Activated naive CD4-positive, alpha-beta T cell treated with anti-CD3 and anti-CD28 coated beads for 36 hours (primary cell): ENCODE measurements at regions not wholly inside any gene's neighbourhood (a gene's known extent, or its start where the extent isn't known, plus 50 kb on each side); places are given as distances from the start of the nearest gene placed in this dataset.

Experiments
- CTCF ChIA-PET: fragments of 350-600 bp; sonication (Branson Sonifier 250); formaldehyde crosslinking; loops from one replicate; lab custom pipeline; 2021; ENCODE audit warnings: antibody characterized with exemption; lab: Charles Lee
- DNase-seq: peaks from one replicate; pipeline ENCODE4 v3.0.0-alpha.2; 2020
- H3K27ac Mint-ChIP-seq: one replicate; pipeline ENCODE4 v1.8.0; 2021; ENCODE audit warnings: mild to moderate bottlenecking, mixed read lengths
- H3K27me3 Mint-ChIP-seq: one replicate; pipeline ENCODE4 v1.8.0; 2021; ENCODE audit warnings: low read depth, mixed read lengths
- H3K36me3 Mint-ChIP-seq: one replicate; pipeline ENCODE4 v1.8.0; 2021; ENCODE audit warnings: low read depth, mixed read lengths
- H3K4me1 Mint-ChIP-seq: one replicate; pipeline ENCODE4 v1.8.0; 2021; ENCODE audit warnings: low read depth, mixed read lengths
- H3K4me3 Mint-ChIP-seq: one replicate; pipeline ENCODE4 v1.8.0; 2021; ENCODE audit warnings: mild to moderate bottlenecking, moderate library complexity, mixed read lengths
- H3K9me3 Mint-ChIP-seq: one replicate; pipeline ENCODE4 v1.8.0; 2021; ENCODE audit warnings: mixed read lengths
- intact Hi-C: fragments of 100-400 bp; cut with micrococcal nuclease; formaldehyde crosslinking; loops from one replicate; pipeline ENCODE4 v1.15.1; 2023

- no peak overlapping the region for H3K27ac Mint-ChIP-seq
Observed at GRCh38 chr18:53752781-53753367, 471.6 kb downstream of the MBD2 start.

GRCh38 chr18:53749766-53750165 lies 474.7 kb downstream of the MBD2 start:
- H3K36me3 Mint-ChIP-seq = no peaks in the 10 kb centered on the region
- CTCF ChIA-PET = no interaction called here
- no peak for DNase-seq
- H3K9me3 Mint-ChIP-seq = no peaks in the 10 kb centered on the region
- no peaks in the 10 kb centered on the region for H3K4me1 Mint-ChIP-seq
- no peak overlapping the region for H3K4me3 Mint-ChIP-seq
- H3K27ac Mint-ChIP-seq = no peak overlapping the region
- intact Hi-C loops = no loop called here
- no peaks in the 10 kb centered on the region for H3K27me3 Mint-ChIP-seq

More at GRCh38 chr18:53752781-53753367, 471.6 kb downstream of the MBD2 start:
- DNase-seq = no peak
- Mint-ChIP-seq H3K4me1 (no peaks in the 10 kb centered on the region), H3K36me3 (no peaks in the 10 kb centered on the region), H3K4me3 (no peak overlapping the region), H3K27me3 (no peaks in the 10 kb centered on the region), H3K9me3 (peaks cover 1% of the 10 kb centered on the region)
- intact Hi-C loops = no loop called here
- CTCF ChIA-PET = interaction anchor here (0.6 kb wide), 1 partner anchor 17 kb away, joined by 4 read pairs; no protein-coding TSS in a partner anchor

- Mint-ChIP-seq H3K4me1 (no peaks in the 10 kb centered on the region), H3K27ac (no peak overlapping the region), H3K36me3 (no peaks in the 10 kb centered on the region), H3K9me3 (no peaks in the 10 kb centered on the region), H3K27me3 (no peaks in the 10 kb centered on the region), H3K4me3 (no peak overlapping the region)
- no peak for DNase-seq
- intact Hi-C loops = no loop called here
- CTCF ChIA-PET = no interaction called here
Observed at GRCh38 chr18:53747663-53748160, 476.8 kb downstream of the MBD2 start.

- intact Hi-C loops = no loop called here
- Mint-ChIP-seq H3K9me3 (no peaks in the 10 kb centered on the region), H3K4me1 (no peaks in the 10 kb centered on the region), H3K4me3 (no peak overlapping the region), H3K27ac (no peak overlapping the region), H3K27me3 (no peaks in the 10 kb centered on the region), H3K36me3 (no peaks in the 10 kb centered on the region)
- CTCF ChIA-PET = no interaction called here
- no peak for DNase-seq
Observed at GRCh38 chr18:53747210-53747609, 477.3 kb downstream of the MBD2 start.

- Mint-ChIP-seq H3K36me3 (no peaks in the 10 kb centered on the region), H3K27ac (no peak overlapping the region), H3K4me3 (no peak overlapping the region), H3K9me3 (no peaks in the 10 kb centered on the region), H3K4me1 (no peaks in the 10 kb centered on the region), H3K27me3 (no peaks in the 10 kb centered on the region)
- CTCF ChIA-PET = no interaction called here
- intact Hi-C loops = no loop called here
- DNase-seq = no peak
Observed at GRCh38 chr18:53745986-53746385, 478.5 kb downstream of the MBD2 start.

- H3K9me3 Mint-ChIP-seq = no peaks in the 10 kb centered on the region
- DNase-seq = no peak
- H3K27me3 Mint-ChIP-seq = no peaks in the 10 kb centered on the region
- CTCF ChIA-PET = no interaction called here
- no peak overlapping the region for H3K27ac Mint-ChIP-seq
- H3K4me3 Mint-ChIP-seq = no peak overlapping the region
- H3K4me1 Mint-ChIP-seq = no peaks in the 10 kb centered on the region
- intact Hi-C loops = no loop called here
- H3K36me3 Mint-ChIP-seq = no peaks in the 10 kb centered on the region
Observed at GRCh38 chr18:53745224-53745967, 479.1 kb downstream of the MBD2 start.

- H3K36me3 Mint-ChIP-seq = no peaks in the 10 kb centered on the region
Observed at GRCh38 chr18:53739700-53740099, 484.8 kb downstream of the MBD2 start.

GRCh38 chr18:53735526-53735925 lies 488.9 kb downstream of the MBD2 start:
- CTCF ChIA-PET = no interaction called here
- Mint-ChIP-seq H3K4me3 (no peak overlapping the region), H3K27ac (no peak overlapping the region), H3K36me3 (no peaks in the 10 kb centered on the region), H3K4me1 (no peaks in the 10 kb centered on the region), H3K9me3 (peaks cover 2% of the 10 kb centered on the region), H3K27me3 (no peaks in the 10 kb centered on the region)
- no peak for DNase-seq
- intact Hi-C loops = no loop called here

More at GRCh38 chr18:53739700-53740099, 484.8 kb downstream of the MBD2 start:
- Mint-ChIP-seq H3K27ac (no peak overlapping the region), H3K4me3 (no peak overlapping the region), H3K4me1 (no peaks in the 10 kb centered on the region), H3K9me3 (no peaks in the 10 kb centered on the region), H3K27me3 (no peaks in the 10 kb centered on the region)
- intact Hi-C loops = no loop called here
- DNase-seq = no peak
- CTCF ChIA-PET = no interaction called here

GRCh38 chr18:53715243-53715853 lies 509.1 kb downstream of the MBD2 start:
- Mint-ChIP-seq H3K4me1 (no peaks in the 10 kb centered on the region), H3K4me3 (no peak overlapping the region), H3K27me3 (no peaks in the 10 kb centered on the region), H3K27ac (no peak overlapping the region), H3K36me3 (no peaks in the 10 kb centered on the region), H3K9me3 (no peaks in the 10 kb centered on the region)
- DNase-seq = no peak
- CTCF ChIA-PET = no interaction called here
- intact Hi-C loops = no loop called here

- Mint-ChIP-seq H3K36me3 (no peaks in the 10 kb centered on the region), H3K27me3 (no peaks in the 10 kb centered on the region), H3K4me3 (no peak overlapping the region), H3K4me1 (no peaks in the 10 kb centered on the region), H3K9me3 (peaks cover 2% of the 10 kb centered on the region), H3K27ac (no peak overlapping the region)
- intact Hi-C loops = no loop called here
- CTCF ChIA-PET = no interaction called here
- DNase-seq = no peak
Observed at GRCh38 chr18:53710080-53710479, 514.4 kb downstream of the MBD2 start.

GRCh38 chr18:53702480-53702879 lies 522.0 kb downstream of the MBD2 start:
- H3K36me3 Mint-ChIP-seq = no peaks in the 10 kb centered on the region
- no peak overlapping the region for H3K27ac Mint-ChIP-seq
- H3K4me3 Mint-ChIP-seq = no peak overlapping the region
- CTCF ChIA-PET = no interaction called here
- H3K9me3 Mint-ChIP-seq = no peaks in the 10 kb centered on the region
- intact Hi-C loops = no loop called here
- no peak for DNase-seq
- no peaks in the 10 kb centered on the region for H3K27me3 Mint-ChIP-seq
- no peaks in the 10 kb centered on the region for H3K4me1 Mint-ChIP-seq

GRCh38 chr18:53701697-53702096 lies 522.8 kb downstream of the MBD2 start:
- H3K36me3 Mint-ChIP-seq = no peaks in the 10 kb centered on the region
- CTCF ChIA-PET = no interaction called here
- no peak overlapping the region for H3K4me3 Mint-ChIP-seq
- H3K4me1 Mint-ChIP-seq = no peaks in the 10 kb centered on the region
- no peaks in the 10 kb centered on the region for H3K9me3 Mint-ChIP-seq
- intact Hi-C loops = no loop called here
- no peak overlapping the region for H3K27ac Mint-ChIP-seq
- H3K27me3 Mint-ChIP-seq = no peaks in the 10 kb centered on the region
- no peak for DNase-seq
